Stimulated activated naive B cell treated with anti-CD40 and anti-IgM and Interleukin-4, amounts not matched to agents 10 μg/mL and 1 μg/mL and 100 μg/mL, for 72 hours (primary cell): ENCODE measurements at regions not wholly inside any gene's neighbourhood (a gene's known extent, or its start where the extent isn't known, plus 50 kb on each side); places are given as distances from the start of the nearest gene placed in this dataset.

Experiments
- ATAC-seq, 2 donors: fragments of 150-1000 bp; cut with Tn5 transposase; replicated peaks; 2 replicates each; pipeline ENCODE4 v1.10.0; 2021; ENCODE audit warnings: moderate library complexity in 1 of 2
- DNase-seq: peaks from one replicate; pipeline ENCODE4 v3.0.0; 2021
- H3K27ac Mint-ChIP-seq: one replicate; pipeline ENCODE4 v1.8.0; 2022; ENCODE audit warnings: mild to moderate bottlenecking, mixed read lengths
- H3K27me3 Mint-ChIP-seq, 2 donors: one replicate each; pipeline ENCODE4 v1.8.0; 2022; ENCODE audit warnings: mixed read lengths in 2 of 2
- H3K36me3 Mint-ChIP-seq, 2 donors: one replicate each; pipeline ENCODE4 v1.8.0; 2022; ENCODE audit warnings: mixed read lengths in 2 of 2, mild to moderate bottlenecking in 1 of 2
- H3K4me1 Mint-ChIP-seq, 2 donors: one replicate each; pipeline ENCODE4 v1.8.0; 2022; ENCODE audit warnings: mixed read lengths in 2 of 2, mild to moderate bottlenecking in 1 of 2
- H3K4me3 Mint-ChIP-seq, 2 donors: one replicate each; pipeline ENCODE4 v1.8.0; 2022; ENCODE audit warnings: mild to moderate bottlenecking in 2 of 2, mixed read lengths in 2 of 2, moderate library complexity in 1 of 2
- H3K9me3 Mint-ChIP-seq, 2 donors: one replicate each; pipeline ENCODE4 v1.8.0; 2022; ENCODE audit warnings: mixed read lengths in 2 of 2, mild to moderate bottlenecking in 1 of 2

GRCh38 chr14:101219896-101220703, 316.6 kb upstream of the RTL1 start:
- no peak overlapping the region for H3K27ac Mint-ChIP-seq
- H3K27me3 Mint-ChIP-seq: peaks cover 0 to 8% of the 10 kb centered on the region in 2 donors
- no peaks in the 10 kb centered on the region for H3K4me1 Mint-ChIP-seq
- H3K36me3 Mint-ChIP-seq: peaks cover 1 to 2% of the 10 kb centered on the region in 2 donors
- peaks cover 10 to 11% of the 10 kb centered on the region in 2 donors for H3K9me3 Mint-ChIP-seq
- ATAC-seq (no peak), DNase-seq (no peak)
- H3K4me3 Mint-ChIP-seq: no peak overlapping the region

GRCh38 chr14:101220921-101221510, 317.5 kb upstream of the RTL1 start:
- no peak overlapping the region for H3K27ac Mint-ChIP-seq
- H3K36me3 Mint-ChIP-seq: peaks cover 0 to 1% of the 10 kb centered on the region in 2 donors
- H3K4me1 Mint-ChIP-seq: peaks cover 0 to 9% of the 10 kb centered on the region in 2 donors
- no peak overlapping the region for H3K4me3 Mint-ChIP-seq
- DNase-seq (no peak), ATAC-seq (no peak)
- peaks cover 5 to 8% of the 10 kb centered on the region in 2 donors for H3K27me3 Mint-ChIP-seq
- peaks cover 5 to 7% of the 10 kb centered on the region in 2 donors for H3K9me3 Mint-ChIP-seq

DNA sequence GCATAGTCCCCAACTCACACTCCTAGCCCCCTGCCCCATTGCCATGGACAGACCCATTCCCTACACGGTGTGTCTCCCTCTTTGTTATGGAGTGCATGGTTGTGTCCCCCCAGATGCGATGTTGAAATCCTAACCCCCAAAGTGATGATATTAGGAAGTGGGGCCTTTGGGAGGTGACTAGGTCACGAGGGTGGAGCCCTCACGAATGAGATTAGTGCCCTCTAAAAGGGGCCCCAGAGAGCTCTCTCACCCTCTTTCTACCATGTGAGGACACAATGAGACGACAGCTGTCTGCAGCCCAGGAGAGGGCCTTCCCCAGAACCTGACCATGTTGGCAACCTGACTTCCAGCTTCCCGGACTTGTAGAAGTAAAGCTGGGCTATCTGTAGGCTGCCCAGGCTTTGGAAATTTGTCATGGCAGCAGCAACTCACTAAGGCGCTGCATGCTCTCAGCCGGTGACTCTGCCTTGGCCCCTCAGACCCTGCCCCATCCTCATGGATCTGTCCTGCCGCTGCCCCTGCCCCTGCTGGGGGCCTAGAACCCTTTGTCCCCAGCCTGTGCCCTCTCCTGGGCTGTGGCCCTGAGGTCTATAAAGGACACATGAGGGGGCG, 318.1 kb upstream of the RTL1 start:
- Mint-ChIP-seq H3K4me3 (no peak overlapping the region), H3K27me3 (peaks cover 5 to 8% of the 10 kb centered on the region in 2 donors)
- DNase-seq: no peak

GRCh38 chr14:101222362-101223070, 319.0 kb upstream of the RTL1 start:
- peaks cover 0 to 1% of the 10 kb centered on the region in 2 donors for H3K36me3 Mint-ChIP-seq
- no peak overlapping the region for H3K27ac Mint-ChIP-seq
- H3K4me1 Mint-ChIP-seq: peaks cover 0 to 11% of the 10 kb centered on the region in 2 donors
- DNase-seq (no peak), ATAC-seq (no peak)
- no peak overlapping the region for H3K4me3 Mint-ChIP-seq
- peaks cover 4 to 6% of the 10 kb centered on the region in 2 donors for H3K9me3 Mint-ChIP-seq
- peaks cover 5 to 8% of the 10 kb centered on the region in 2 donors for H3K27me3 Mint-ChIP-seq

More for the DNA sequence above, 318.1 kb upstream of the RTL1 start:
- H3K36me3 Mint-ChIP-seq: peaks cover 0 to 1% of the 10 kb centered on the region in 2 donors
- no peak for ATAC-seq
- peaks cover 4 to 6% of the 10 kb centered on the region in 2 donors for H3K9me3 Mint-ChIP-seq
- peaks cover 0 to 11% of the 10 kb centered on the region in 2 donors for H3K4me1 Mint-ChIP-seq
- no peak overlapping the region for H3K27ac Mint-ChIP-seq

GRCh38 chr14:101223127-101223526, 319.6 kb upstream of the RTL1 start:
- Mint-ChIP-seq H3K9me3 (peaks cover 4 to 6% of the 10 kb centered on the region in 2 donors), H3K4me1 (peaks cover 0 to 11% of the 10 kb centered on the region in 2 donors), H3K27me3 (peaks cover 5 to 8% of the 10 kb centered on the region in 2 donors), H3K36me3 (peaks cover 0 to 1% of the 10 kb centered on the region in 2 donors), H3K27ac (no peak overlapping the region), H3K4me3 (no peak overlapping the region)
- no peak for ATAC-seq
- no peak for DNase-seq

DNA sequence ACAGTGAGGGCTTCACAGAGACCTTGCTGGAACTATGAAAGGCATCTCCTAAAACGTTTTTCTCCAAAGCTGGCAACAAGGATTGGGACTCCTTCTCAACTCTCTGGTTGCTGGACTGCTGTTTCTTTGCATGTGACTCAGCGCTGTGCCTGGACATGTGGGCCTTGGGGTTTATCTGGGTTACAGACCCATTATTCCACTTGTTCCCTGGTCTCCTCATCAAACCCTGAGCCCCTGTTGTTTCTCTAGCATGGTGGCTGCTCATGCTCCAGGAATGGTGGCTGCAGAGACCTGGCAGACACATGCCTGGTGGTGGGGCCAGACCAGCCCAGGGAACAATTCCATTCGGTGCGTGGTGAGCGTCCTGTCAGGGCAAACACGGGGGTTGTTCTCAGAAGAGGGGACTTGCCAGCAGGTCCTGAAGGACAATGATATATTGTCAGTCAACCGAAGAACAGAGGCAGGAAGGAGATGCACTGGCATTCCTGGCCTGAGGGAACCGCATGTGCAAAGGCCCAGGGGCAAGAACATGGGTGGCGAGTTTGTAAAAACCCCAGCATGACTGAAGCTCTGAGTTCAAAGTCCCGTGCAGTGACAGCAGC, 320.1 kb upstream of the RTL1 start:
- Mint-ChIP-seq H3K4me3 (no peak overlapping the region), H3K9me3 (peaks cover 4 to 6% of the 10 kb centered on the region in 2 donors), H3K4me1 (peaks cover 0 to 11% of the 10 kb centered on the region in 2 donors), H3K36me3 (peaks cover 0 to 1% of the 10 kb centered on the region in 2 donors), H3K27ac (no peak overlapping the region), H3K27me3 (peaks cover 5 to 8% of the 10 kb centered on the region in 2 donors)
- ATAC-seq (no peak), DNase-seq (no peak)

GRCh38 chr14:101224356-101225156, 321.0 kb upstream of the RTL1 start:
- no peak for ATAC-seq
- Mint-ChIP-seq H3K9me3 (peaks cover 4 to 6% of the 10 kb centered on the region in 2 donors), H3K4me3 (no peak overlapping the region), H3K27me3 (peaks cover 5 to 8% of the 10 kb centered on the region in 2 donors), H3K27ac (no peak overlapping the region), H3K4me1 (peaks cover 0 to 11% of the 10 kb centered on the region in 2 donors), H3K36me3 (peaks cover 0 to 1% of the 10 kb centered on the region in 2 donors)
- no peak for DNase-seq

DNA sequence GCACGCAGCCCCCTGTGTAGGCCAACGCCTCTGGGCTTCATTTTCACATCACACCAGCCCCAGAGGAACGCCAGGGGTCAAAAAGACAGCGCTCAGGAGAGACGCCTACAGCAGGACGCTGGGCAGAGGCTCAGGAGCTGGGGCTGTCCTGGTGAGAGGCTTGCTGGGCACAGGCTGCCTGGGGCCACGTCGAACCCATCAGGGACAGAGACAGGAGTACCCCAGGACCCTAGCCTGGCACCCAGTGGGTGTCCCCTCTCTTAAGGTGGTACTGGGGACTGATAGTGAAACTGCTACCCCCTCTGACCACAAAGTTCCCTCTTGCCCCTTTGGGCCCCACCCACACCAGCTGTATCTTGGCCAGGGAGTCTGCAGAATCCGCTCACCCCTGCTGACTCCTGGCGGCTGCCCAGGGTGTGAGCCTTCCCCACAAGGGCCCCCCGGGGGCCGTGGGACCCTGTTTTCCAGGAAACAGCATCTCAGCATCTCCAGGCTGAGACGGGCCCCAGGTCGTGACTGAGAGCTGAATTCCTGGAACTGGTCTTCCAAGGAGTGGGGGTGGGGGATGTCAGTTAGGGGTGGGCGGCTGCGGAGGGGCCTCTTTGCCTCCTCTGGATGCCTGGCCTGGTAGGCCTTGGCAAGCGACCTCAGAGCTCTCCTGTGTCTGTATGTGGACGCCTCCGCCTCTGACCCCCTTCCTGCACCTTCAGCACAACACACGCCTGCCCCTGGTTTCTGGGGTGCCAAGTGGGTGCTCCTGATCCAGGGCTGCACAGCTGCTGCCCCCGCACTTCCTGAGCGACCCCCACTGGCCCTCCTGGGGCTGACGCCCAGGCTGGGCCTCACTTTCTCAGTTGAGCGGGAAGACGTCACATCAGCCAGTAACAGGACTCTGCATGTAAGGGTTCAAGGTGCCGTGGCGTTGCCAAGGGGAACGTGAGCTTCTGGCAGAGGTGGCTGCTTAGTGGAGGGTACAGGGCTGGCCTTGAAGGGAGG, 321.9 kb upstream of the RTL1 start:
- peak overlapping the region; percentile 31 for H3K27ac Mint-ChIP-seq

GRCh38 chr14:101226265-101226602, 322.7 kb upstream of the RTL1 start:
- Mint-ChIP-seq H3K36me3 (no peaks in the 10 kb centered on the region), H3K27me3 (peaks cover 4 to 5% of the 10 kb centered on the region in 2 donors), H3K9me3 (peaks cover 4 to 6% of the 10 kb centered on the region in 2 donors), H3K4me1 (peaks cover 0 to 11% of the 10 kb centered on the region in 2 donors), H3K27ac (no peak overlapping the region), H3K4me3 (no peak overlapping the region)
- DNase-seq (no peak), ATAC-seq (no peak)

More for the DNA sequence above, 321.9 kb upstream of the RTL1 start:
- ATAC-seq: peak in 1 of 2 donors; percentile 27
- Mint-ChIP-seq H3K4me1 (peaks cover 0 to 11% of the 10 kb centered on the region in 2 donors), H3K4me3 (no peak overlapping the region), H3K27me3 (peaks cover 4 to 5% of the 10 kb centered on the region in 2 donors), H3K36me3 (peaks cover 0 to 1% of the 10 kb centered on the region in 2 donors), H3K9me3 (peaks cover 4 to 6% of the 10 kb centered on the region in 2 donors)
- no peak for DNase-seq

DNA sequence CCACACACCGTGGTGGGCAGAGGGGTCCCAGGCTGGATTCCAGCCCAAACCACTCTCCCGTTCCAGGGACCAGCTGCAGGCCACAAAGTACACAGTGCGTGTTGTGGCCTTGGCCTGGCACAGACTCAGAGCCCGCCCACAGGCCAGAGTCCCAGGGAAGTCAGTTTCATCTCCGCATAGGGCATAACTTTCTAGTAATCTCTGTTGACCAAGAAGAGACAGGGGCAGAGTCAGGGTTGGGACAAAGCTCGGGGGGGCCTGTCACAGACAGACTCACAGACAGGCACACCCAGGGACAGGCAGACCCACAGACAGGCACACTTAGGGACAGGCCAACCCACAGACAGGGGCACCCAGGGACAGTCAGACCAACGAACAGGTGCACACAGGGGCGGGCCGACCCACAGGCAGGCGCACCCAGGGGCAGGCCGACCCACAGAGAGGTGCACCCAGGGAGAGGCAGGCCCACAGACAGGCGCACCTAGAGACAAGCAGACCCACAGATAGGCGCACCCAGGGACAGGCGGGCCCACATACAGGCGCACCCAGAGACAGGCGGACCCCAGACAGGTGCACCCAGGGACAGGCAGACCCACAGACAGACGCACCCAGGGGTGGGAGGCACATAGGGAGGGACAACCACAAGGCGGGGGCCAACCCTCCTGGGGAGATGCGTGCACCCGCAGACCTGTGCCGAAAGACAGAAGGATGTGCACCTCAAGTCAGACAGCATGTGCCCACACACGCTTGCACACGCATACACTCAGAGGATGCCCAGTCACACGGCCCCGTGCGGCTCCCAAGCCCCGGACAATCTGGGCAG, 323.3 kb upstream of the RTL1 start:
- DNase-seq (no peak), ATAC-seq (no peak)
- peaks cover 4 to 5% of the 10 kb centered on the region in 2 donors for H3K27me3 Mint-ChIP-seq
- peaks cover 0 to 3% of the 10 kb centered on the region in 2 donors for H3K9me3 Mint-ChIP-seq
- no peaks in the 10 kb centered on the region for H3K36me3 Mint-ChIP-seq
- H3K27ac Mint-ChIP-seq: no peak overlapping the region
- H3K4me3 Mint-ChIP-seq: no peak overlapping the region
- peaks cover 0 to 11% of the 10 kb centered on the region in 2 donors for H3K4me1 Mint-ChIP-seq

- no peaks in the 10 kb centered on the region for H3K9me3 Mint-ChIP-seq
- peaks cover 4 to 5% of the 10 kb centered on the region in 2 donors for H3K27me3 Mint-ChIP-seq
- peaks cover 0 to 11% of the 10 kb centered on the region in 2 donors for H3K4me1 Mint-ChIP-seq
- no peaks in the 10 kb centered on the region for H3K36me3 Mint-ChIP-seq
- ATAC-seq (no peak), DNase-seq (no peak)
- no peak overlapping the region for H3K4me3 Mint-ChIP-seq
- no peak overlapping the region for H3K27ac Mint-ChIP-seq
Measured at GRCh38 chr14:101227611-101228594, 324.4 kb upstream of the RTL1 start.
